ENCODE measurements at regions not wholly inside any gene's neighbourhood (a gene's known extent, or its start where the extent isn't known, plus 50 kb on each side); places are given as distances from the start of the nearest gene placed in this dataset.

- ATAC-seq (no peak), FAIRE-seq (no peak), DNase-seq (ENCODE audit: low read depth, low spot score) (no peak)
- Histone ChIP-seq H3K4me3 (no peak overlapping the region), H3K9me3 (replicated peaks; ENCODE audit: control insufficient read depth, insufficient read depth, low read length) (no peaks in the 10 kb centered on the region), H3K27ac (ENCODE audit: control insufficient read depth, insufficient read depth) (no peak overlapping the region), H3K9ac (ENCODE audit: control insufficient read depth, insufficient read depth, low read length) (no peak overlapping the region), H3K4me2 (ENCODE audit: control insufficient read depth, insufficient read depth) (no peak overlapping the region), H3K27me3 (replicated peaks in 1 of 2; ENCODE audit: control insufficient read depth in 2 of 2, insufficient read depth in 2 of 2, low read length in 1 of 2) (no peaks in the 10 kb centered on the region), H3K4me1 (ENCODE audit: control insufficient read depth, insufficient read depth, low read length) (no peaks in the 10 kb centered on the region), H3K36me3 (ENCODE audit: control insufficient read depth in 2 of 2, insufficient read depth in 2 of 2, low read length in 1 of 2) (no peaks in the 10 kb centered on the region), H3K79me2 (ENCODE audit: control insufficient read depth, insufficient read depth, low read length) (no peaks in the 10 kb centered on the region), H4K20me1 (ENCODE audit: control insufficient read depth, insufficient read depth) (no peaks in the 10 kb centered on the region), H2AFZ (ENCODE audit: control insufficient read depth, low read depth, low read length) (no peak overlapping the region)
- intact Hi-C loops (cut with micrococcal nuclease; ENCODE audit: unreplicated experiment) (loop anchor here (5.0 kb wide), 1 partner anchor 348 kb away; no protein-coding TSS in a partner anchor), in situ Hi-C loops (cut with MboI) (no loop called here)
- POLR2A ChIA-PET = no interaction called here
- no TSS peak for BruUV-seq (replicated peaks)
- 8% methylated on average over 5 of the region's 5 CpGs for WGBS (ENCODE audit: insufficient coverage, insufficient replicate concordance, low lambda C conversion rate, missing lambda C conversion rate)
- SMC1A ChIA-PET (ENCODE audit: uncharacterized antibody, unreplicated experiment) = no interaction called here
- CTCF ChIA-PET = no interaction called here
- TF ChIP-seq ZNF384 (IDR thresholded peaks at IDR 0.05; ENCODE audit: borderline replicate concordance, low read depth, low read length) = no peak
- TF ChIP-seq IKZF1 (conservative IDR thresholded peaks at IDR 0.05) = no peak
- no peak for TF ChIP-seq ZNF592 (IDR thresholded peaks at IDR 0.05)
- no peak for TF ChIP-seq MAX (IDR thresholded peaks at IDR 0.05; ENCODE audit: low read depth, low read length)
- no peak for TF ChIP-seq MYC (IDR thresholded peaks at IDR 0.05; ENCODE audit: insufficient read depth, insufficient read length, insufficient replicate concordance, low read length, severe bottlenecking)
- TF ChIP-seq FOS (IDR thresholded peaks at IDR 0.05; ENCODE audit: borderline replicate concordance, extremely low read depth, insufficient read length) = no peak
- no peak for TF ChIP-seq MLLT1 (IDR thresholded peaks at IDR 0.05)
- no peak for TF ChIP-seq SUZ12 (IDR thresholded peaks at IDR 0.05; ENCODE audit: unreplicated experiment)
- TF ChIP-seq ZNF207 (IDR thresholded peaks at IDR 0.05; ENCODE audit: borderline replicate concordance) = no peak
- TF ChIP-seq BRCA1 (IDR thresholded peaks at IDR 0.05; ENCODE audit: low read depth, low read length) = no peak
- no peak for TF ChIP-seq NR2F1 (conservative IDR thresholded peaks at IDR 0.05)
- no peak for TF ChIP-seq NFYA (IDR thresholded peaks at IDR 0.05; ENCODE audit: borderline replicate concordance, low read depth, low read length)
- no peak for TF ChIP-seq FOXM1 (IDR thresholded peaks at IDR 0.05; ENCODE audit: low read depth, low read length)
- no peak for TF ChIP-seq PAX5 (IDR thresholded peaks at IDR 0.05; ENCODE audit: borderline replicate concordance, low read depth, low read length)
- TF ChIP-seq NFYB (IDR thresholded peaks at IDR 0.05; ENCODE audit: insufficient read depth, low read depth, low read length) = no peak
- no peak for TF ChIP-seq BCL11A (IDR thresholded peaks at IDR 0.05; ENCODE audit: low read depth, low read length)
- TF ChIP-seq WRNIP1 (IDR thresholded peaks at IDR 0.05; ENCODE audit: borderline replicate concordance, low read depth, low read length) = no peak
- RAD21 ChIA-PET (ENCODE audit: unreplicated experiment) = no interaction called here
Observed at GRCh38 chr11:80649186-80649585, 1208.4 kb upstream of the TENM4 start.
